Progenitor cell of endocrine pancreas (in vitro differentiated cells): ENCODE measurements at regions not wholly inside any gene's neighbourhood (a gene's known extent, or its start where the extent isn't known, plus 50 kb on each side); places are given as distances from the start of the nearest gene placed in this dataset.

Source experiments
- DNase-seq: peaks from one replicate; pipeline ENCODE4 v3.0.0; 2021; ENCODE audit warnings: low spot score; ENCODE audit not compliant: unreplicated experiment
- H3K27ac Mint-ChIP-seq: 2 replicates; pipeline ENCODE4 v1.8.0; 2021; ENCODE audit warnings: mild to moderate bottlenecking, moderate library complexity, mixed read lengths
- H3K27me3 Mint-ChIP-seq: 2 replicates; pipeline ENCODE4 v1.8.0; 2021; ENCODE audit warnings: mixed read lengths
- H3K36me3 Mint-ChIP-seq: 2 replicates; pipeline ENCODE4 v1.8.0; 2022; ENCODE audit warnings: mixed read lengths; ENCODE audit not compliant: insufficient read depth
- H3K4me1 Mint-ChIP-seq: 2 replicates; pipeline ENCODE4 v1.8.0; 2021; ENCODE audit warnings: low read depth, mixed read lengths
- H3K4me3 Mint-ChIP-seq: 2 replicates; pipeline ENCODE4 v1.8.0; 2021; ENCODE audit warnings: low read depth, mild to moderate bottlenecking, moderate library complexity, mixed read lengths
- H3K9me3 Mint-ChIP-seq: 2 replicates; pipeline ENCODE4 v1.8.0; 2021; ENCODE audit warnings: low read depth, mixed read lengths
- TF ChIP-seq, protein P1 (sequence below): fragments of 200-600 bp; sonication (generic); IDR thresholded peaks from one replicate; pipeline ENCODE4 v1.5.0; 2021; ENCODE audit warnings: antibody characterized with exemption, mild to moderate bottlenecking; ENCODE audit not compliant: unreplicated experiment

DNA sequence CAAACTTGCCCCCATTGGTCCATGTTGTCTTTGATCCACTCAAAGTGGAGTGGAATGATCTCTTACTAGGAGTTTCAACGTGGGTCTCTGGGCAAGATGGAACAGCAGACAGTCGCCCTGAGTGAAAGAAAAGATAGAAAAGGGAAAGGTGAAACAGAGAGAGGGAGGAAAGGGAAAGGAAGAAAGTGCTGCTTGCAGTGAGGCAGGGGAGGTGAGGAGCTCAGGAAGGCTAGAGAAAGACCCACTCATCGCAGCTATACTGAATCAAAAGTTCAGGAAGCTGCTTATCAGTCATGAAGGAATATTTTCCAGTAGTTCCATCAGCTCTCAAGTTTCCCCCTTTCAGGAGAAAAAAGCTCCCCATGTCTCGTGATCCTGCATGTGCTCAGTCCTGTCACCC lies 86.9 kb downstream of the ZNF467 start:
- H3K36me3 Mint-ChIP-seq, result no peaks in the 10 kb centered on the region
- DNase-seq, result no peak
- H3K4me3 Mint-ChIP-seq, result no peak overlapping the region
- TF ChIP-seq, protein P1, sequence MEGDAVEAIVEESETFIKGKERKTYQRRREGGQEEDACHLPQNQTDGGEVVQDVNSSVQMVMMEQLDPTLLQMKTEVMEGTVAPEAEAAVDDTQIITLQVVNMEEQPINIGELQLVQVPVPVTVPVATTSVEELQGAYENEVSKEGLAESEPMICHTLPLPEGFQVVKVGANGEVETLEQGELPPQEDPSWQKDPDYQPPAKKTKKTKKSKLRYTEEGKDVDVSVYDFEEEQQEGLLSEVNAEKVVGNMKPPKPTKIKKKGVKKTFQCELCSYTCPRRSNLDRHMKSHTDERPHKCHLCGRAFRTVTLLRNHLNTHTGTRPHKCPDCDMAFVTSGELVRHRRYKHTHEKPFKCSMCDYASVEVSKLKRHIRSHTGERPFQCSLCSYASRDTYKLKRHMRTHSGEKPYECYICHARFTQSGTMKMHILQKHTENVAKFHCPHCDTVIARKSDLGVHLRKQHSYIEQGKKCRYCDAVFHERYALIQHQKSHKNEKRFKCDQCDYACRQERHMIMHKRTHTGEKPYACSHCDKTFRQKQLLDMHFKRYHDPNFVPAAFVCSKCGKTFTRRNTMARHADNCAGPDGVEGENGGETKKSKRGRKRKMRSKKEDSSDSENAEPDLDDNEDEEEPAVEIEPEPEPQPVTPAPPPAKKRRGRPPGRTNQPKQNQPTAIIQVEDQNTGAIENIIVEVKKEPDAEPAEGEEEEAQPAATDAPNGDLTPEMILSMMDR, result no peak
- H3K27ac Mint-ChIP-seq, result no peak overlapping the region
- H3K4me1 Mint-ChIP-seq, result peaks cover 6% of the 10 kb centered on the region
- H3K9me3 Mint-ChIP-seq, result no peaks in the 10 kb centered on the region
- H3K27me3 Mint-ChIP-seq, result peaks cover 21% of the 10 kb centered on the region

DNA sequence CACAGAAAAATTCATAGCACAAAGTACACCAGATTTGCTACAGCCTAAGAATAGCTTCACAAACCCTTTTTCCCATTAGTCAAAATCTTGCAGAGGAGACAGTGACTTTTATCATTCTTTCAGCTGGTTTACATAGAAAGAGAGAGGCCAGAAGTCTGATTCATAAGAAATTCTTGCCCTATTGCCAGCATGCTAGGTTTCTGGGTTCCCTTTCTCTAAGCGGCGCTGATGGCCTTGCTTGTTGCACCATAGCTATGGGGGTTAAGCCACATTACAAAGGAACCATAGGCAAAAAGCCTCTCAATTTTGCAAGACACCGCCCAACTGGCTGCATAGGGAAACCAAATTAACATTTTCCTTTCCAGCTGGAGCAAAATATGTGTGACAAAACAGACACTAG lies 87.4 kb downstream of the ZNF467 start:
- DNase-seq, result no peak
- Mint-ChIP-seq H3K9me3 (peaks cover 1% of the 10 kb centered on the region), H3K4me3 (no peak overlapping the region), H3K27ac (no peak overlapping the region), H3K4me1 (peaks cover 6% of the 10 kb centered on the region), H3K27me3 (peaks cover 17% of the 10 kb centered on the region), H3K36me3 (no peaks in the 10 kb centered on the region)
- TF ChIP-seq, protein P1, result no peak

DNA sequence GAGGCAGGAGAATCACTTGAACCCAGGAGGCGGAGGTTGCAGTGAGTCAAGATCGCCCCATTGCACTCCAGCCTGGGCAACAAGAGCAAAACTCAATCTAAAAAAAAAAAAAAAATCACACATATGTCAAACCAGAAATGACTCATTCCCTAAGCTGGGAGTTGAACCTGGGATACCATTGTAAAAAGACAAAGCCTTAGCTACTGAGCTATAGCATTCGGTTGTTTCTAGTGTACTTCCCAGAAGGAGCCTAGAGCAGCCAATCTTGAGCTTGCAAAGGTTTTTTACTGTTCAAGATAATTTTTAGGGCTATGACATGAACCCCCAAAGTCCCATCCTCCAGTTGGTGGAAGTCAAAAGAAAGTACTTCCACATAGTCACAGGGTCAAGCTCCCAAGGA lies 87.9 kb downstream of the ZNF467 start:
- H3K36me3 Mint-ChIP-seq, result no peaks in the 10 kb centered on the region
- peaks cover 3% of the 10 kb centered on the region for H3K4me1 Mint-ChIP-seq
- peaks cover 11% of the 10 kb centered on the region for H3K27me3 Mint-ChIP-seq
- peaks cover 6% of the 10 kb centered on the region for H3K9me3 Mint-ChIP-seq
- DNase-seq, result no peak
- H3K4me3 Mint-ChIP-seq, result no peak overlapping the region
- no peak overlapping the region for H3K27ac Mint-ChIP-seq
- TF ChIP-seq, protein P1, result no peak

DNA sequence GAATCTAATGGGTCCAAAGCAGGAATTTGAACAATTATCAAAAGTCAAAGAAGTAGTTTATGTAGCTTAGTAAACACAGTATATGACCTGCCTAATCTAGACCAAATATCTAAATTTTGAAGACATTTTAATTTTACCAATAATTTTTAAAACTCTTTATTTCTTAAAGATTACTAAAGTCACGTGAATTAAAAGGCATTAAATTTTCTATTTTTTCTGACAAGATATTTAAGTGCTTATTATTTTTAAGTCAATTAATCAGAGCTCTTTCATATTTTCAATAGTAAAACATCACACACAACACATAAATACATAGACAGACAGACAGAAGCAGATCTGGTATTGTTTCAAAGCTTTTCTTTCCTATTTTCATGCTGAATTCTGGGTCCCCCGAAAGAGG lies 89.5 kb downstream of the ZNF467 start:
- Mint-ChIP-seq H3K36me3 (no peaks in the 10 kb centered on the region), H3K9me3 (peaks cover 6% of the 10 kb centered on the region), H3K4me3 (no peak overlapping the region), H3K4me1 (peaks cover 3% of the 10 kb centered on the region), H3K27me3 (peaks cover 3% of the 10 kb centered on the region), H3K27ac (no peak overlapping the region)
- no peak for DNase-seq
- TF ChIP-seq, protein P1, result no peak

DNA sequence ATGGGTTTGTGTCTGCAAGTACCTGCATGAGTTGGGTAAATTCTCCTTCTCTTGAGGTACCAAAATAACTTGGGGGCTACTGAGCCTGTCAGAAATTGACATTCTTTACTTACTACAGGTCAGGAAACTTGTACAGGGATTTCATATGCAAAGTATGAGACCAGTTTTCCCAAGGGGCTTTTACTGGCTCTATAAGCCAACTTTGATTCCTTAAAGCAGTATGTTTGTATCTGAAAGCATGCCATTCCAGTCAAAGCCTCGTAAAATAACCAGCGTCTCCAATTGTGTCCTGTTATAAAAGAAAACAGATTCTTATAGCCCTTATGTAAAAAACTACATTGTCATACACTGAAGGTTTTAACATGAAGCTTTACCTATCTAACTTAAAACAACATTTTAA lies 90.2 kb downstream of the ZNF467 start:
- peaks cover 3% of the 10 kb centered on the region for H3K4me1 Mint-ChIP-seq
- H3K27ac Mint-ChIP-seq, result no peak overlapping the region
- peaks cover 6% of the 10 kb centered on the region for H3K9me3 Mint-ChIP-seq
- no peaks in the 10 kb centered on the region for H3K36me3 Mint-ChIP-seq
- H3K27me3 Mint-ChIP-seq, result peaks cover 3% of the 10 kb centered on the region
- DNase-seq, result no peak
- H3K4me3 Mint-ChIP-seq, result no peak overlapping the region
- TF ChIP-seq, protein P1, result no peak
